Mesothelial cell of epicardium (in vitro differentiated cells): ENCODE measurements at regions not wholly inside any gene's neighbourhood (a gene's known extent, or its start where the extent isn't known, plus 50 kb on each side); places are given as distances from the start of the nearest gene placed in this dataset.

Experiments used
- DNase-seq, 2 experiments: peaks; one replicate each; pipeline ENCODE4 v3.0.0; 2021; ENCODE audit warnings: low spot score in 2 of 2; ENCODE audit not compliant: unreplicated experiment in 2 of 2
- H3K27ac Mint-ChIP-seq: 2 replicates; pipeline ENCODE4 v1.8.0; 2021; ENCODE audit warnings: mixed read lengths
- H3K27me3 Mint-ChIP-seq: 2 replicates; pipeline ENCODE4 v1.8.0; 2021; ENCODE audit warnings: low read depth, mixed read lengths
- H3K36me3 Mint-ChIP-seq: 2 replicates; pipeline ENCODE4 v1.8.0; 2021; ENCODE audit warnings: mixed read lengths
- H3K4me1 Mint-ChIP-seq: 2 replicates; pipeline ENCODE4 v1.8.0; 2021; ENCODE audit warnings: mixed read lengths
- H3K4me3 Mint-ChIP-seq: 2 replicates; pipeline ENCODE4 v1.8.0; 2021; ENCODE audit warnings: mild to moderate bottlenecking, moderate library complexity, mixed read lengths
- H3K9me3 Mint-ChIP-seq: 2 replicates; pipeline ENCODE4 v1.8.0; 2021; ENCODE audit warnings: mixed read lengths
- TF ChIP-seq, protein P1 (sequence below): fragments of 200-600 bp; sonication (generic); IDR thresholded peaks from one replicate; pipeline ENCODE4 v1.5.0; 2021; ENCODE audit warnings: antibody characterized with exemption; ENCODE audit not compliant: unreplicated experiment

DNA sequence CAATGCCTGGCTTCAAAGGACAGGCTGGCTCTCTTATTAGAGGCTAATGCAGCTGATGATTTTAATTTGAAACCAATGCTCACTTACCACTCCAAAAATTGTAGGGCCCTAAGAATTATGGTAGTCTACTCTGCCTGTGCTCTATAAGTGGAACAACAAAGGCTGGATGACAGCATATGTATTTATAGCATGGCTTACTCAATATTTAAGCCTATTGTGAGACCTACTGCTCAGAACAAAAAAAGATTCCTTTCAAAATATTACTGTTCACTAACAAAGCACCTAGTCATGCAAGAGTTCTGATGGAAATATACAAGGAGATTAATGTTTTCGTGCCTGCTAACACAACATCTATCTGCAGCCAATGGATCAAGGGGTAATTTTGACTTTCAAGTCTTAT lies 73.8 kb upstream of the DUSP10 start:
- Mint-ChIP-seq H3K4me1 (peaks cover 1% of the 10 kb centered on the region), H3K9me3 (peaks cover 9% of the 10 kb centered on the region), H3K27ac (no peak overlapping the region), H3K4me3 (no peak overlapping the region), H3K36me3 (no peaks in the 10 kb centered on the region), H3K27me3 (peaks cover 6% of the 10 kb centered on the region)
- TF ChIP-seq, protein P1, sequence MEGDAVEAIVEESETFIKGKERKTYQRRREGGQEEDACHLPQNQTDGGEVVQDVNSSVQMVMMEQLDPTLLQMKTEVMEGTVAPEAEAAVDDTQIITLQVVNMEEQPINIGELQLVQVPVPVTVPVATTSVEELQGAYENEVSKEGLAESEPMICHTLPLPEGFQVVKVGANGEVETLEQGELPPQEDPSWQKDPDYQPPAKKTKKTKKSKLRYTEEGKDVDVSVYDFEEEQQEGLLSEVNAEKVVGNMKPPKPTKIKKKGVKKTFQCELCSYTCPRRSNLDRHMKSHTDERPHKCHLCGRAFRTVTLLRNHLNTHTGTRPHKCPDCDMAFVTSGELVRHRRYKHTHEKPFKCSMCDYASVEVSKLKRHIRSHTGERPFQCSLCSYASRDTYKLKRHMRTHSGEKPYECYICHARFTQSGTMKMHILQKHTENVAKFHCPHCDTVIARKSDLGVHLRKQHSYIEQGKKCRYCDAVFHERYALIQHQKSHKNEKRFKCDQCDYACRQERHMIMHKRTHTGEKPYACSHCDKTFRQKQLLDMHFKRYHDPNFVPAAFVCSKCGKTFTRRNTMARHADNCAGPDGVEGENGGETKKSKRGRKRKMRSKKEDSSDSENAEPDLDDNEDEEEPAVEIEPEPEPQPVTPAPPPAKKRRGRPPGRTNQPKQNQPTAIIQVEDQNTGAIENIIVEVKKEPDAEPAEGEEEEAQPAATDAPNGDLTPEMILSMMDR = no peak
- no peak for DNase-seq

DNA sequence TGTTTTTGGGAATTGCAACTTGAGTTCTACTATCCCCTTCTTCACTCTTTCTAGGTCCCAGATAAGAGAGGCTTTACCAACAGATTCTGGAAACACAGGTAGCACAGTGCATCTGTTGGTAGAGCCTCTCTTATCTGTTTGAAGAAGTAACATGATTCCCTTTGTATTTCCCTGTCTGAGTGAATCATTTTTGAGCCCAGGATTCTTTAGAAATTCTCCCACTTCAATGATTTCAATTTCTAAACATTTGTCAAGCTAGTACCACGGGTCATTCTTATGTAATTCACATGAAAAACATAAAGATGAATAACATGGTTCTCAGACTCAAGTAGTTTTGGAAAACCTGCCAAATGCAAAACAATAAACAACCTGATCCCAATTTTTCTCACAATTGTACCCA lies 72.0 kb upstream of the DUSP10 start:
- H3K27me3 Mint-ChIP-seq = peaks cover 6% of the 10 kb centered on the region
- peaks cover 5% of the 10 kb centered on the region for H3K9me3 Mint-ChIP-seq
- no peak for DNase-seq
- peaks cover 2% of the 10 kb centered on the region for H3K4me1 Mint-ChIP-seq
- no peak overlapping the region for H3K27ac Mint-ChIP-seq
- no peak overlapping the region for H3K4me3 Mint-ChIP-seq
- H3K36me3 Mint-ChIP-seq = no peaks in the 10 kb centered on the region
- TF ChIP-seq, protein P1 = no peak

DNA sequence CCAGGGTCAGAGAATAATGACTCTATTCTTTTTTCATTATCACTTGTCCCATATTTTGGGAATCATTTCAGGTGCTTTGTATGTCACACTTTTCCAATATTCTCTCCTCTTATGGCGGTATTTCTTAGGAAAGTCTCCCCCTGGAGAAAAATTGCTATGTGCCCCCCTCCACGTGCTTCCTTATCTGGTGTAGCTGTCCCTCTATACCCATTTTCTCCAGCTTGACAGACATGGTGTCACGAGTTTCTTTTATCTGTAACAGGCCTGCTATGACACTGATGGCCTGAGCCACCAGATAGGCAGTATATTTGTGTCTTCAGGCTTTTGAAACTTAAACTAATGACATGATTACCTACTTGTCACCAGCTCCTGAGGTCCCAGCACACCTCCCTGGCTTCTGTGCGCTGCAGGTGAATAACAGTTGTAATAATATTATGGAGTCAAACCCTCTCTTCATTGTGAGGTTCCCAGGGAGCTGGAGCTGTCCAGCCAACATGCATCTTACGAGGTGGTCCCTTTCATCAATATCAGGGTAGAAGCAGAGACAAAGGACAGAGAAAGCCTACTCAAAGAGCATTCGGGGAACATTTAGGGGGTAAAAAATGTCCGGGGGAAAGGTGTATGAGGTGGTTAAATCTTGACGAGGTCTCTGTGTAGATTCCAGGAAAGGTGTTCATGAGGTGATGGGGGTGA lies 71.2 kb upstream of the DUSP10 start:
- Mint-ChIP-seq H3K36me3 (no peaks in the 10 kb centered on the region), H3K9me3 (peaks cover 5% of the 10 kb centered on the region), H3K4me1 (peaks cover 2% of the 10 kb centered on the region), H3K27me3 (peaks cover 6% of the 10 kb centered on the region), H3K27ac (no peak overlapping the region), H3K4me3 (no peak overlapping the region)
- DNase-seq = no peak
- TF ChIP-seq, protein P1 = no peak

DNA sequence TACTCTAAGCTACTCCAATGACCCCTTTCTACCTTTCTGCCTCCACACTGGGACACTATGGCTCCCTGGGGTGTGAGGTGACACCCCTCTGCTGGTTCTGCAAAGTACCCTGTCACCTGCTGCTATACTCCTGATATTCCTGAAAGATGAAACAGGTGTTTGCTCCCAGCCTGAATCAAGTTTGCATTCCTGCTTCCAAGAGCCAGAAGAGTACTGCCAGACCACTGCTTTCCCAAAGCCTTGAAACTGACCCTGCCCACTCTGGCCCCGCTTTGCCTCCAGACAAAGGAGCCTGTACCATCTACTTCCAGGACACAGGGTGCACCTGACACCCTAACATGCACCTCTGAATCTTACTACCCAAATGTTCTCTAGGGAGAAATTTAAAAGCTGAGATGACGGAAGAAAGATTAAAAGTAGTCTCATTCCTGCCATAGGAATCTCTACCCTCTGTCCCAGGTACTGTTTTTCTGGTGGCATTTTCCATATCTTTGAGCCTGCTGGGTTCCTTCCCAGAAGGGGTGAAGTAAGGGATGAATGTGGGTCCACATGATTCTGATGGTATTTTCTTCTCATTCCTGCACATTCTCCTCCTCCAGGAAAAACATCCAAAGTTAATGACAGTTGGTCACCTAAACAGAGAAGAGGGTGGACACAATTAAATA lies 70.3 kb upstream of the DUSP10 start:
- no peak for DNase-seq
- TF ChIP-seq, protein P1 = no peak
- Mint-ChIP-seq H3K9me3 (peaks cover under 1% of the 10 kb centered on the region), H3K27ac (no peak overlapping the region), H3K36me3 (no peaks in the 10 kb centered on the region), H3K4me3 (no peak overlapping the region), H3K27me3 (peaks cover 6% of the 10 kb centered on the region), H3K4me1 (peaks cover 2% of the 10 kb centered on the region)

DNA sequence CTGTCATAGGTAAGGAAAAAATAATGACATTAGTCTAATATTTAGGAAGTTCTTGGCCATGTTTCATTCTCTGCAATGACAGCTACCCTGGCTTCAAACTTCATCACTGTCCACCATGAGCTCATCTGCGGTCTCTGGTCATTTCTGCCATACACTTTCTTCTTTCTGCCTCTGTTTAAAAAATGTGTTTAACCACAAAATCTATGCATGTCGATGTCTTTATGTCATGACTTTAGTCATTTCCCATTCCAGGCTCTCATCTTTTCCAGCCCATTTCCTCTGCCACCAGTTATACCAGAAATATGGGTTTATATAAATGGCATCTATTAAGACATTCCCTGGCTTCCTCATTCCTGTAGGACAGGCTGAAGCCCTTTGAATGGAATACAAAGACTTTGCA lies 68.5 kb upstream of the DUSP10 start:
- Mint-ChIP-seq H3K4me3 (no peak overlapping the region), H3K4me1 (peaks cover 2% of the 10 kb centered on the region), H3K9me3 (no peaks in the 10 kb centered on the region), H3K27ac (no peak overlapping the region), H3K36me3 (no peaks in the 10 kb centered on the region), H3K27me3 (peaks cover 6% of the 10 kb centered on the region)
- DNase-seq = no peak
- TF ChIP-seq, protein P1 = no peak
